HepG2 (cell line): ENCODE measurements at regions not wholly inside any gene's neighbourhood (a gene's known extent, or its start where the extent isn't known, plus 50 kb on each side); places are given as distances from the start of the nearest gene placed in this dataset.
"Not testable (repeated sequence)": the region's sequence is repeated elsewhere in the genome, so short reads cannot be mapped to it uniquely, and the experiment has no call there.

Source experiments
- ATAC-seq: fragments of 200-7000 bp; cut with Tn5 transposase; 3 replicates; pipeline ENCODE4 v1.9.1; 2020; ENCODE audit warnings: mild to moderate bottlenecking, moderate library complexity
- BruUV-seq: library from RNA; stranded (reverse); fragments of 400-500 nt; replicated peaks from 2 replicates; lab custom pipeline; 2021; lab: Mats Ljungman, UMichigan
- CTCF ChIA-PET: fragments of 300-600 bp; formaldehyde crosslinking; extraction: SDS; loops from one replicate; lab custom pipeline; 2021; ENCODE audit warnings: low total read pairs, inconsistent platforms, low intra/inter-chr PET ratio; lab: Yijun Ruan, JAX
- POLR2A ChIA-PET: fragments of 350-600 bp; sonication (Branson Sonifier 250); formaldehyde crosslinking; loops from one replicate; lab custom pipeline; 2020; ENCODE audit warnings: antibody characterized with exemption, inconsistent platforms; lab: Yijun Ruan, JAX
- DNase-seq: peaks from one replicate; pipeline ENCODE4 v3.0.0-alpha.2; 2015; ENCODE audit warnings: low spot score
- FAIRE-seq: peaks from 3 replicates; lab custom pipeline; 2011; peaks lifted over from hg19 to GRCh38; lab: Jason Lieb, UNC
- H2AFZ ChIP-seq: one replicate; pipeline ENCODE4 v1.6.1; 2011; ENCODE audit warnings: low read length, inconsistent platforms
- H3K27ac ChIP-seq: fragments of 300-600 bp; 3 replicates; pipeline ENCODE4 v1.8.0; 2011; ENCODE audit warnings: mixed run types, mild to moderate bottlenecking, mixed read lengths, low read length, inconsistent platforms; ENCODE audit not compliant: insufficient read depth; ENCODE audit errors: extremely low read length
- H3K27me3 ChIP-seq, 2 experiments: fragments of 200-600 bp in 1 of 2; 2 replicates in 1 of 2; 3 replicates in 1 of 2; pipeline versions ENCODE4 v1.6.0 to v1.8.0; 2011; ENCODE audit warnings: low read length in 2 of 2, mild to moderate bottlenecking in 2 of 2, moderate library complexity in 2 of 2, inconsistent platforms in 1 of 2; ENCODE audit not compliant: insufficient read depth in 2 of 2, control insufficient read depth in 1 of 2
- H3K36me3 ChIP-seq, 2 experiments: fragments of 200-600 bp in 1 of 2; replicated peaks in 1 of 2; 2 replicates in 1 of 2; 3 replicates in 1 of 2; pipeline versions ENCODE4 v1.5.1 to v1.8.0; 2011; ENCODE audit warnings: low read length in 2 of 2, inconsistent platforms in 1 of 2; ENCODE audit not compliant: insufficient read depth in 2 of 2, control insufficient read depth in 1 of 2
- H3K4me1 ChIP-seq: 2 replicates; pipeline ENCODE4 v1.5.1; 2012; ENCODE audit warnings: low read length, inconsistent platforms; ENCODE audit not compliant: insufficient read depth
- H3K4me2 ChIP-seq: 2 replicates; pipeline ENCODE4 v1.6.0; 2011; ENCODE audit warnings: low read depth, low read length, inconsistent platforms
- H3K4me3 ChIP-seq, 3 experiments: fragments of 200-600 bp in 1 of 3; sonication (generic), shearing (Covaris generic) in 1 of 3; replicated peaks in 1 of 3; 2 replicates each; pipeline ENCODE4 v1.5.1; 2011 to 2016; ENCODE audit warnings: low read length in 3 of 3, inconsistent platforms in 2 of 3, low read depth in 2 of 3, mild to moderate bottlenecking in 2 of 3, control low read depth in 1 of 3, mixed read lengths in 1 of 3; ENCODE audit not compliant: insufficient read depth in 1 of 3
- H3K79me2 ChIP-seq: one replicate; pipeline ENCODE4 v1.6.1; 2011; ENCODE audit warnings: low read length, inconsistent platforms; ENCODE audit not compliant: insufficient read depth
- H3K9ac ChIP-seq: 2 replicates; pipeline ENCODE4 v1.6.0; 2011; ENCODE audit warnings: mild to moderate bottlenecking, low read depth, low read length, inconsistent platforms; ENCODE audit not compliant: insufficient read depth
- H3K9me3 ChIP-seq: 2 replicates; pipeline ENCODE4 v1.5.1; 2012; ENCODE audit warnings: mild to moderate bottlenecking, low read length
- H4K20me1 ChIP-seq: 2 replicates; pipeline ENCODE4 v1.6.0; 2011; ENCODE audit warnings: inconsistent platforms, mild to moderate bottlenecking, low read length, moderate library complexity; ENCODE audit not compliant: insufficient read depth
- HMG20A ChIP-seq: IDR thresholded peaks from 2 replicates; pipeline ENCODE4 v1.6.1; 2016; ENCODE audit warnings: borderline replicate concordance
- MAF1 ChIP-seq: sonication (generic); formaldehyde crosslinking; IDR thresholded peaks from 2 replicates; pipeline ENCODE4 v1.5.0; 2020; ENCODE audit warnings: missing genetic modification reagents, borderline replicate concordance
- REXO4 ChIP-seq: sonication (generic); formaldehyde crosslinking; IDR thresholded peaks from 2 replicates; pipeline ENCODE4 v1.8.0; 2022; ENCODE audit warnings: missing genetic modification reagents, mild to moderate bottlenecking, borderline replicate concordance
- SIX4 ChIP-seq: sonication (generic); formaldehyde crosslinking; IDR thresholded peaks from 2 replicates; pipeline ENCODE4 v1.4.0; 2020; ENCODE audit warnings: missing genetic modification reagents
- SKI ChIP-seq: fragments of 450-650 bp; IDR thresholded peaks from one replicate; pipeline ENCODE4 v1.6.1; 2018; ENCODE audit warnings: mild to moderate bottlenecking; ENCODE audit not compliant: partially characterized antibody
- WIZ ChIP-seq: sonication (generic); formaldehyde crosslinking; IDR thresholded peaks from 2 replicates; pipeline ENCODE4 v1.5.1; 2020; ENCODE audit warnings: mild to moderate bottlenecking, missing genetic modification reagents
- ZNF282 ChIP-seq: fragments of 450-650 bp; IDR thresholded peaks from 2 replicates; pipeline ENCODE4 v1.6.1; 2018; ENCODE audit not compliant: partially characterized antibody
- ZNF33B ChIP-seq: sonication (generic); formaldehyde crosslinking; IDR thresholded peaks from 2 replicates; pipeline ENCODE4 v1.5.1; 2020; ENCODE audit warnings: mild to moderate bottlenecking, missing genetic modification reagents
- ZNF552 ChIP-seq: sonication (generic); formaldehyde crosslinking; IDR thresholded peaks from 2 replicates; pipeline ENCODE4 v1.9.0; 2022; ENCODE audit warnings: missing genetic modification reagents, mild to moderate bottlenecking, borderline replicate concordance
- WGBS: methylation state at CpG from one replicate; pipeline ENCODE4 v1.1.6; 2017; ENCODE audit warnings: low lambda C conversion rate; 5-methylcytosine and 5-hydroxymethylcytosine counted together
- in situ Hi-C: cut with HindIII; loops from 2 replicates; pipeline ENCODE4 v1.10.0; 2017; ENCODE audit warnings: low pct_unique_long_range_greater_than_20kb; ENCODE audit not compliant: extremely low pct_ligation_motif_present
- intact Hi-C: fragments of 100-400 bp; cut with micrococcal nuclease; formaldehyde crosslinking; loops from one replicate; pipeline ENCODE4 v1.10.0; 2022; ENCODE audit not compliant: unreplicated experiment

DNA sequence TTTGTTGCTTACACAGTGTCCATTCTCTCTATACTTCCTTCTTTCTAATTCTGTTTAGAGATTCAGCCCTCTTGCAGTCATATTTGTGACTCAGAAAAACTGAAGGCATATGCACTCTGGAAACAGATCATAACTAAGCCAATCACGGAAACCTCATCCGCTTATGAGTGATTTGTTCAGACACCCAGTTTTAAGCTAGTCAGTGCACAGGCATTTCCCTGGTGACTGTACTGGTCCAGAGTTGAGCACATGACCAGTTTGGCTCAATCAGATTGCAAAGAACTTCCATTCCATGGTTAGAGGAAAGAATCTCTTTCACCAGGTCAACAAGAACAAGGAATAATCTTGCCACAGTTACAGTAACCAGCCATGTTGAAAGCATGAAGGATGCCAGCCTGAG, 69.2 kb upstream of the SGIP1 start:
- Histone ChIP-seq H3K4me2 (no peak overlapping the region), H4K20me1 (no peaks in the 10 kb centered on the region), H3K27me3 (no peaks in the 10 kb centered on the region), H3K36me3 (no peaks in the 10 kb centered on the region), H3K27ac (no peak overlapping the region), H3K4me1 (no peaks in the 10 kb centered on the region), H3K9ac (no peak overlapping the region), H3K9me3 (peaks cover 4% of the 10 kb centered on the region; the same call in 1 of the 2 replicates), H3K79me2 (no peaks in the 10 kb centered on the region), H3K4me3 (no peak overlapping the region), H2AFZ (no peak overlapping the region)
- CTCF ChIA-PET, result no interaction called here
- TF ChIP-seq SKI, result no peak
- no peak for TF ChIP-seq SIX4 (CRISPR knock-in tag)
- no peak for TF ChIP-seq ZNF33B (CRISPR knock-in tag)
- no peak for TF ChIP-seq MAF1 (CRISPR knock-in tag)
- TF ChIP-seq WIZ, result no peak
- no peak for TF ChIP-seq ZNF282
- TF ChIP-seq HMG20A (CRISPR knock-in tag), result no peak
- no peak for TF ChIP-seq REXO4 (CRISPR knock-in tag)
- TF ChIP-seq ZNF552, result no peak
- ATAC-seq (no peak), DNase-seq (no peak), FAIRE-seq (no peak)
- in situ Hi-C loops, result loop anchor here (25.0 kb wide), 1 partner anchor 503 kb away; no protein-coding TSS in a partner anchor
- POLR2A ChIA-PET, result no interaction called here
- intact Hi-C loops, result no loop called here
- WGBS, result 34% methylated on average over 2 of the region's 2 CpGs
- no TSS peak for BruUV-seq

- FAIRE-seq, H3K9me3 ChIP-seq, H3K9ac ChIP-seq, H3K4me3 ChIP-seq, DNase-seq, POLR2A ChIA-PET, ATAC-seq, CTCF ChIA-PET, H3K79me2 ChIP-seq, H4K20me1 ChIP-seq, H3K27ac ChIP-seq, H2AFZ ChIP-seq, H3K4me1 ChIP-seq, H3K36me3 ChIP-seq, H3K27me3 ChIP-seq, BruUV-seq, intact Hi-C loops, H3K4me2 ChIP-seq: not testable (repeated sequence)
- in situ Hi-C loops, result loop anchor here (25.0 kb wide), 1 partner anchor 504 kb away; no protein-coding TSS in a partner anchor
- 50% methylated on average over 2 of the region's 2 CpGs for whole genome bisulfite sequencing
Measured at GRCh38 chr1:66466695-66467094, 67.3 kb upstream of the SGIP1 start.
